ENCODE measurements at regions not wholly inside any gene's neighbourhood (a gene's known extent, or its start where the extent isn't known, plus 50 kb on each side); places are given as distances from the start of the nearest gene placed in this dataset.

GRCh38 chr2:177015356-177015923 lies 197.2 kb upstream of the HNRNPA3 start:
- TF ChIP-seq FOXA1 (IDR thresholded peaks at IDR 0.05): no peak
- TF ChIP-seq CTBP1 (IDR thresholded peaks at IDR 0.05; ENCODE audit: borderline replicate concordance): no peak

All from HEK293T (cell line).